Naive thymus-derived CD8-positive, alpha-beta T cell (primary cell): ENCODE measurements at regions not wholly inside any gene's neighbourhood (a gene's known extent, or its start where the extent isn't known, plus 50 kb on each side); places are given as distances from the start of the nearest gene placed in this dataset.

ENCODE experiments used
- ATAC-seq, 2 donors: fragments of 150-1000 bp; cut with Tn5 transposase in 1 of 2; sonication (Bioruptor Pico), chemical (Tn5 transposase) in 1 of 2; 1 replicate in 1 of 2; 2 replicates in 1 of 2; pipeline ENCODE4 v1.10.0; 2021; ENCODE audit warnings: mild to moderate bottlenecking in 2 of 2, moderate library complexity in 2 of 2
- POLR2A ChIA-PET: fragments of 350-600 bp; sonication (Branson Sonifier 250); formaldehyde crosslinking; loops from one replicate; lab custom pipeline; 2021; ENCODE audit warnings: antibody characterized with exemption; lab: Charles Lee
- DNase-seq, 10 donors: peaks; one replicate each; pipeline versions ENCODE4 v3.0.0 to v3.0.0-alpha.2; 2020 to 2022
- H3K27ac Mint-ChIP-seq, 10 donors: one replicate each; pipeline ENCODE4 v1.8.0; 2020 to 2022; ENCODE audit warnings: mild to moderate bottlenecking in 10 of 10, mixed read lengths in 10 of 10, moderate library complexity in 4 of 10, inconsistent platforms in 1 of 10
- H3K27me3 Mint-ChIP-seq, 5 donors: one replicate each; pipeline ENCODE4 v1.8.0; 2021 to 2022; ENCODE audit warnings: mixed read lengths in 5 of 5
- H3K36me3 Mint-ChIP-seq, 3 donors: one replicate each; pipeline ENCODE4 v1.8.0; 2020 to 2022; ENCODE audit warnings: mixed read lengths in 3 of 3, mild to moderate bottlenecking in 2 of 3, inconsistent platforms in 1 of 3
- H3K4me1 Mint-ChIP-seq, 4 donors: one replicate each; pipeline ENCODE4 v1.8.0; 2021 to 2022; ENCODE audit warnings: mixed read lengths in 4 of 4
- H3K4me3 Mint-ChIP-seq, 10 donors: one replicate each; pipeline ENCODE4 v1.8.0; 2020 to 2022; ENCODE audit warnings: mild to moderate bottlenecking in 10 of 10, mixed read lengths in 10 of 10, moderate library complexity in 6 of 10, inconsistent platforms in 1 of 10
- H3K9me3 Mint-ChIP-seq, 9 donors: one replicate each; pipeline ENCODE4 v1.8.0; 2020 to 2022; ENCODE audit warnings: mixed read lengths in 9 of 9, mild to moderate bottlenecking in 3 of 9, inconsistent platforms in 1 of 9, moderate library complexity in 1 of 9

- no peak overlapping the region for H3K27ac Mint-ChIP-seq
- no peak overlapping the region for H3K4me3 Mint-ChIP-seq
- no peaks in the 10 kb centered on the region for H3K36me3 Mint-ChIP-seq
- POLR2A ChIA-PET = no interaction called here
- H3K27me3 Mint-ChIP-seq = peaks cover 0 to 2% (median 0%) of the 10 kb centered on the region in 5 donors
- no peaks in the 10 kb centered on the region for H3K9me3 Mint-ChIP-seq
- ATAC-seq = no peak
- H3K4me1 Mint-ChIP-seq = no peaks in the 10 kb centered on the region
- no peak for DNase-seq
These were observed 178.8 kb downstream of the DACT1 start for GRCh38 chr14:58816416-58817115.

- no peaks in the 10 kb centered on the region for H3K4me1 Mint-ChIP-seq
- H3K9me3 Mint-ChIP-seq = no peaks in the 10 kb centered on the region
- H3K27me3 Mint-ChIP-seq = no peaks in the 10 kb centered on the region
- H3K4me3 Mint-ChIP-seq = no peak overlapping the region
- no peak for ATAC-seq
- no peak for DNase-seq
- H3K27ac Mint-ChIP-seq = no peak overlapping the region
- H3K36me3 Mint-ChIP-seq = no peaks in the 10 kb centered on the region
- POLR2A ChIA-PET = no interaction called here
These were observed 180.1 kb downstream of the DACT1 start for GRCh38 chr14:58817846-58818245.

GRCh38 chr14:58820032-58820431 is 182.3 kb downstream of the DACT1 start:
- Mint-ChIP-seq H3K36me3 (no peaks in the 10 kb centered on the region), H3K27me3 (peaks cover 0 to 3% (median 0%) of the 10 kb centered on the region in 5 donors), H3K4me3 (no peak overlapping the region), H3K9me3 (no peaks in the 10 kb centered on the region), H3K4me1 (no peaks in the 10 kb centered on the region), H3K27ac (no peak overlapping the region)
- no peak for ATAC-seq
- POLR2A ChIA-PET = no interaction called here
- no peak for DNase-seq

- Mint-ChIP-seq H3K27ac (no peak overlapping the region), H3K27me3 (peaks cover 0 to 3% (median 0%) of the 10 kb centered on the region in 5 donors), H3K4me3 (no peak overlapping the region), H3K36me3 (no peaks in the 10 kb centered on the region), H3K4me1 (no peaks in the 10 kb centered on the region), H3K9me3 (peaks cover 0 to 5% (median 0%) of the 10 kb centered on the region in 9 donors)
- DNase-seq (no peak), ATAC-seq (no peak)
- POLR2A ChIA-PET = no interaction called here
These were observed 183.7 kb downstream of the DACT1 start for GRCh38 chr14:58821421-58821820.

- peaks cover 0 to 3% (median 0%) of the 10 kb centered on the region in 5 donors for H3K27me3 Mint-ChIP-seq
- POLR2A ChIA-PET = no interaction called here
- DNase-seq = no peak
- no peaks in the 10 kb centered on the region for H3K36me3 Mint-ChIP-seq
- H3K9me3 Mint-ChIP-seq = peaks cover 0 to 10% (median 0%) of the 10 kb centered on the region in 9 donors
- H3K4me3 Mint-ChIP-seq = no peak overlapping the region
- no peak overlapping the region for H3K27ac Mint-ChIP-seq
- no peak for ATAC-seq
- no peaks in the 10 kb centered on the region for H3K4me1 Mint-ChIP-seq
These were observed 185.1 kb downstream of the DACT1 start for GRCh38 chr14:58822856-58823255.

- Mint-ChIP-seq H3K36me3 (no peaks in the 10 kb centered on the region), H3K27ac (no peak overlapping the region), H3K9me3 (peaks cover 0 to 10% (median 0%) of the 10 kb centered on the region in 9 donors), H3K4me3 (no peak overlapping the region), H3K27me3 (peaks cover 0 to 3% (median 0%) of the 10 kb centered on the region in 5 donors), H3K4me1 (no peaks in the 10 kb centered on the region)
- ATAC-seq (no peak), DNase-seq (no peak)
- POLR2A ChIA-PET = no interaction called here
These were observed 185.6 kb downstream of the DACT1 start for GRCh38 chr14:58823312-58823711.

- peaks cover 0 to 10% (median 0%) of the 10 kb centered on the region in 9 donors for H3K9me3 Mint-ChIP-seq
- DNase-seq (no peak), ATAC-seq (no peak)
- no peak overlapping the region for H3K4me3 Mint-ChIP-seq
- H3K4me1 Mint-ChIP-seq = no peaks in the 10 kb centered on the region
- POLR2A ChIA-PET = no interaction called here
- no peaks in the 10 kb centered on the region for H3K36me3 Mint-ChIP-seq
- peaks cover 0 to 3% (median 0%) of the 10 kb centered on the region in 5 donors for H3K27me3 Mint-ChIP-seq
- H3K27ac Mint-ChIP-seq = no peak overlapping the region
These were observed 186.3 kb downstream of the DACT1 start for GRCh38 chr14:58824106-58824505.

- Mint-ChIP-seq H3K4me1 (no peaks in the 10 kb centered on the region), H3K36me3 (no peaks in the 10 kb centered on the region), H3K9me3 (peaks cover 0 to 10% (median 0%) of the 10 kb centered on the region in 9 donors), H3K27me3 (peaks cover 0 to 3% (median 0%) of the 10 kb centered on the region in 5 donors), H3K27ac (no peak overlapping the region), H3K4me3 (no peak overlapping the region)
- DNase-seq (no peak), ATAC-seq (no peak)
- POLR2A ChIA-PET = no interaction called here
These were observed 187.0 kb downstream of the DACT1 start for GRCh38 chr14:58824796-58825195.

GRCh38 chr14:58825606-58826005 is 187.8 kb downstream of the DACT1 start:
- ATAC-seq = no peak
- Mint-ChIP-seq H3K36me3 (no peaks in the 10 kb centered on the region), H3K4me1 (no peaks in the 10 kb centered on the region), H3K27me3 (peaks cover 0 to 3% (median 0%) of the 10 kb centered on the region in 5 donors), H3K4me3 (no peak overlapping the region), H3K27ac (no peak overlapping the region), H3K9me3 (peaks cover 0 to 10% (median 0%) of the 10 kb centered on the region in 9 donors)
- POLR2A ChIA-PET = no interaction called here
- no peak for DNase-seq

GRCh38 chr14:58826845-58827686 is 189.3 kb downstream of the DACT1 start:
- Mint-ChIP-seq H3K9me3 (peaks cover 0 to 10% (median 0%) of the 10 kb centered on the region in 9 donors), H3K4me1 (no peaks in the 10 kb centered on the region), H3K4me3 (no peak overlapping the region), H3K27me3 (peaks cover 0 to 5% (median 3%) of the 10 kb centered on the region in 5 donors), H3K27ac (no peak overlapping the region), H3K36me3 (no peaks in the 10 kb centered on the region)
- DNase-seq (no peak), ATAC-seq (no peak)
- POLR2A ChIA-PET = no interaction called here

- Mint-ChIP-seq H3K27me3 (peaks cover 0 to 6% (median 3%) of the 10 kb centered on the region in 5 donors), H3K36me3 (no peaks in the 10 kb centered on the region), H3K4me1 (no peaks in the 10 kb centered on the region), H3K9me3 (peaks cover 0 to 10% (median 0%) of the 10 kb centered on the region in 9 donors), H3K27ac (no peak overlapping the region), H3K4me3 (no peak overlapping the region)
- ATAC-seq (no peak), DNase-seq (no peak)
- POLR2A ChIA-PET = no interaction called here
These were observed 190.5 kb downstream of the DACT1 start for GRCh38 chr14:58828298-58828697.

GRCh38 chr14:58829594-58829993 is 191.8 kb downstream of the DACT1 start:
- H3K27me3 Mint-ChIP-seq = peaks cover 0 to 9% (median 0%) of the 10 kb centered on the region in 5 donors
- DNase-seq (no peak), ATAC-seq (no peak)
- no peak overlapping the region for H3K4me3 Mint-ChIP-seq
- no peaks in the 10 kb centered on the region for H3K4me1 Mint-ChIP-seq
- H3K27ac Mint-ChIP-seq = no peak overlapping the region
- H3K36me3 Mint-ChIP-seq = no peaks in the 10 kb centered on the region
- POLR2A ChIA-PET = no interaction called here
- H3K9me3 Mint-ChIP-seq = peaks cover 0 to 10% (median 0%) of the 10 kb centered on the region in 9 donors

- ATAC-seq (no peak), DNase-seq (no peak)
- Mint-ChIP-seq H3K4me1 (no peaks in the 10 kb centered on the region), H3K27me3 (peaks cover 0 to 9% (median 0%) of the 10 kb centered on the region in 5 donors), H3K36me3 (no peaks in the 10 kb centered on the region), H3K27ac (no peak overlapping the region), H3K9me3 (peaks cover 0 to 10% (median 0%) of the 10 kb centered on the region in 9 donors), H3K4me3 (no peak overlapping the region)
- POLR2A ChIA-PET = no interaction called here
These were observed 192.4 kb downstream of the DACT1 start for GRCh38 chr14:58830121-58830520.
